Amygdala (tissue), 56 donors: ENCODE measurements at regions not wholly inside any gene's neighbourhood (a gene's known extent, or its start where the extent isn't known, plus 50 kb on each side); places are given as distances from the start of the nearest gene placed in this dataset.
A peak's percentile ranks its signal among the peaks of the same experiment; 100 is the strongest.
"Not testable (repeated sequence)": the region's sequence is repeated elsewhere in the genome, so short reads cannot be mapped to it uniquely, and the experiment has no call there.

Experiments
- DNase-seq, 56 donors: peaks; one replicate each; lab custom pipeline; 2025; lab: John Stamatoyannopoulos, UW

- no peak for DNase-seq
Measured at GRCh38 chr16:27600381-27600780, 50.4 kb downstream of the KATNIP start.

- no peak for DNase-seq
Measured at GRCh38 chr16:27602103-27602502, 52.2 kb downstream of the KATNIP start.

GRCh38 chr16:27605500-27606106 lies 55.7 kb downstream of the KATNIP start:
- DNase-seq = peak in 9 of 56 donors; percentile 0 to 52 (median 9)

- DNase-seq = no peak
Measured at GRCh38 chr16:27611340-27611739, 61.4 kb downstream of the KATNIP start.

GRCh38 chr16:27613238-27613791 lies 63.4 kb downstream of the KATNIP start:
- DNase-seq = no peak

- DNase-seq = no peak
Measured at GRCh38 chr16:27617665-27618064, 67.7 kb downstream of the KATNIP start.

- DNase-seq = no peak
Measured at GRCh38 chr16:27618165-27618564, 68.2 kb downstream of the KATNIP start.

GRCh38 chr16:27618606-27619327 lies 68.8 kb downstream of the KATNIP start:
- DNase-seq = no peak

GRCh38 chr16:27620541-27620940 lies 70.6 kb downstream of the KATNIP start:
- DNase-seq = no peak

GRCh38 chr16:27624154-27625049 lies 74.5 kb downstream of the KATNIP start:
- DNase-seq = no peak

- no peak for DNase-seq
Measured at GRCh38 chr16:27625050-27625697, 75.2 kb downstream of the KATNIP start.

GRCh38 chr16:27627136-27627535 lies 77.2 kb downstream of the KATNIP start:
- no peak for DNase-seq

- no peak for DNase-seq
Measured at GRCh38 chr16:27628241-27628942, 78.4 kb downstream of the KATNIP start.

GRCh38 chr16:27628943-27629462 lies 79.1 kb downstream of the KATNIP start:
- DNase-seq = not testable (repeated sequence)

GRCh38 chr16:27632216-27632615 lies 82.3 kb downstream of the KATNIP start:
- DNase-seq = no peak

GRCh38 chr16:27633221-27633620 lies 83.3 kb downstream of the KATNIP start:
- no peak for DNase-seq

- DNase-seq = no peak
Measured at GRCh38 chr16:27633721-27634120, 83.8 kb downstream of the KATNIP start.

- DNase-seq = no peak
Measured at GRCh38 chr16:27634779-27635178, 84.8 kb downstream of the KATNIP start.

GRCh38 chr16:27636453-27637240 lies 86.7 kb downstream of the KATNIP start:
- DNase-seq = no peak
